GM18507 (cell line): ENCODE measurements at regions not wholly inside any gene's neighbourhood (a gene's known extent, or its start where the extent isn't known, plus 50 kb on each side); places are given as distances from the start of the nearest gene placed in this dataset.

Experiments used
- DNase-seq: peaks from one replicate; pipeline ENCODE4 v3.0.0; 2011; ENCODE audit warnings: low read depth; ENCODE audit not compliant: insufficient read length; ENCODE audit errors: extremely low spot score
- FAIRE-seq: peaks from 2 replicates; lab custom pipeline; 2011; peaks lifted over from hg19 to GRCh38; lab: Jason Lieb, UNC

GRCh38 chr2:144224472-144224871 lies 295.4 kb downstream of the ZEB2 start:
- no peak for DNase-seq

GRCh38 chr2:144219979-144220378 lies 299.9 kb downstream of the ZEB2 start:
- DNase-seq, result no peak
- no peak for FAIRE-seq

More at GRCh38 chr2:144224472-144224871, 295.4 kb downstream of the ZEB2 start:
- FAIRE-seq, result no peak

- FAIRE-seq, result peak; percentile 53
These were observed 301.9 kb downstream of the ZEB2 start for GRCh38 chr2:144217853-144218633.

GRCh38 chr2:144215701-144216675 lies 303.9 kb downstream of the ZEB2 start:
- peak; percentile 87 for FAIRE-seq
- DNase-seq, result peak; percentile 4

More at GRCh38 chr2:144217853-144218633, 301.9 kb downstream of the ZEB2 start:
- DNase-seq, result no peak

GRCh38 chr2:144215207-144215606 lies 304.7 kb downstream of the ZEB2 start:
- FAIRE-seq, result no peak

GRCh38 chr2:144213797-144214196 lies 306.1 kb downstream of the ZEB2 start:
- DNase-seq (peak; percentile 18), FAIRE-seq (peak; percentile 95)

More at GRCh38 chr2:144215207-144215606, 304.7 kb downstream of the ZEB2 start:
- DNase-seq, result no peak

- no peak for DNase-seq
- peak; percentile 5 for FAIRE-seq
These were observed 308.1 kb downstream of the ZEB2 start for GRCh38 chr2:144211826-144212225.

GRCh38 chr2:144211065-144211464 lies 308.9 kb downstream of the ZEB2 start:
- DNase-seq (no peak), FAIRE-seq (no peak)

- FAIRE-seq (no peak), DNase-seq (no peak)
These were observed 309.8 kb downstream of the ZEB2 start for GRCh38 chr2:144210076-144210475.

- no peak for FAIRE-seq
These were observed 311.0 kb downstream of the ZEB2 start for GRCh38 chr2:144208924-144209323.

GRCh38 chr2:144206019-144206418 lies 313.9 kb downstream of the ZEB2 start:
- DNase-seq (no peak), FAIRE-seq (no peak)

More at GRCh38 chr2:144208924-144209323, 311.0 kb downstream of the ZEB2 start:
- no peak for DNase-seq

- DNase-seq, result no peak
- FAIRE-seq, result no peak
These were observed 318.0 kb downstream of the ZEB2 start for GRCh38 chr2:144201868-144202468.

- FAIRE-seq (no peak), DNase-seq (no peak)
These were observed 318.8 kb downstream of the ZEB2 start for GRCh38 chr2:144201126-144201525.

- no peak for DNase-seq
These were observed 321.8 kb downstream of the ZEB2 start for GRCh38 chr2:144198116-144198515.

GRCh38 chr2:144194326-144195071 lies 325.4 kb downstream of the ZEB2 start:
- no peak for FAIRE-seq
- no peak for DNase-seq

More at GRCh38 chr2:144198116-144198515, 321.8 kb downstream of the ZEB2 start:
- no peak for FAIRE-seq

- no peak for FAIRE-seq
- no peak for DNase-seq
These were observed 328.9 kb downstream of the ZEB2 start for GRCh38 chr2:144190908-144191605.

- FAIRE-seq (peak; percentile 81), DNase-seq (peak; percentile 17)
These were observed 336.2 kb downstream of the ZEB2 start for GRCh38 chr2:144183727-144184126.

GRCh38 chr2:144181001-144181400 lies 338.9 kb downstream of the ZEB2 start:
- DNase-seq (no peak), FAIRE-seq (no peak)
